ENCODE measurements at regions not wholly inside any gene's neighbourhood (a gene's known extent, or its start where the extent isn't known, plus 50 kb on each side); places are given as distances from the start of the nearest gene placed in this dataset.

DNA sequence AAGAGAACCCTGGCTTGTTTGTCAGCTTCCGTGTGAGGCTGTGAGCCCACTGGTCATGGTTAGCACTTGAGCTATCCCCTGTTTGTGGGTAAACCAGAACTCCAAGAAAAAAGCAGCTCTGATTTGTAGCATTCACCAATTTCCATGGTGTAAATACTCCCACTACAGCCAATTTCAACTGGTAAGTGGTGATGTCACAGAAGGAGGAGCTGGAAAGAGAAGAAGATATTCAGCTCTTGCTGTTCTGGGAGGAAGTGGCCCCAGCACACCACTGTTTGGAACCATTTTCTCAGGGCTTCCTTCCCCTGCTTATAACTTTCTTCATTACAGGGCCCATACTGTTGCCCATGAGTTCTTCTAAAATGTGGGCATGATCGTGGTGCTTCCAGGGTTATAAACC lies 500.1 kb upstream of the ZMIZ1 start:
- TF ChIP-seq EP300 (IDR thresholded peaks at IDR 0.05; ENCODE audit: borderline replicate concordance), result no peak
- TF ChIP-seq TAF1 (IDR thresholded peaks at IDR 0.05; ENCODE audit: low read depth), result no peak
- TF ChIP-seq ZBTB7A (IDR thresholded peaks at IDR 0.05; ENCODE audit: low read depth), result no peak
- TF ChIP-seq, protein P1, sequence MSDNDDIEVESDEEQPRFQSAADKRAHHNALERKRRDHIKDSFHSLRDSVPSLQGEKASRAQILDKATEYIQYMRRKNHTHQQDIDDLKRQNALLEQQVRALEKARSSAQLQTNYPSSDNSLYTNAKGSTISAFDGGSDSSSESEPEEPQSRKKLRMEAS (IDR thresholded peaks at IDR 0.05), result no peak
- TF ChIP-seq, protein P2, sequence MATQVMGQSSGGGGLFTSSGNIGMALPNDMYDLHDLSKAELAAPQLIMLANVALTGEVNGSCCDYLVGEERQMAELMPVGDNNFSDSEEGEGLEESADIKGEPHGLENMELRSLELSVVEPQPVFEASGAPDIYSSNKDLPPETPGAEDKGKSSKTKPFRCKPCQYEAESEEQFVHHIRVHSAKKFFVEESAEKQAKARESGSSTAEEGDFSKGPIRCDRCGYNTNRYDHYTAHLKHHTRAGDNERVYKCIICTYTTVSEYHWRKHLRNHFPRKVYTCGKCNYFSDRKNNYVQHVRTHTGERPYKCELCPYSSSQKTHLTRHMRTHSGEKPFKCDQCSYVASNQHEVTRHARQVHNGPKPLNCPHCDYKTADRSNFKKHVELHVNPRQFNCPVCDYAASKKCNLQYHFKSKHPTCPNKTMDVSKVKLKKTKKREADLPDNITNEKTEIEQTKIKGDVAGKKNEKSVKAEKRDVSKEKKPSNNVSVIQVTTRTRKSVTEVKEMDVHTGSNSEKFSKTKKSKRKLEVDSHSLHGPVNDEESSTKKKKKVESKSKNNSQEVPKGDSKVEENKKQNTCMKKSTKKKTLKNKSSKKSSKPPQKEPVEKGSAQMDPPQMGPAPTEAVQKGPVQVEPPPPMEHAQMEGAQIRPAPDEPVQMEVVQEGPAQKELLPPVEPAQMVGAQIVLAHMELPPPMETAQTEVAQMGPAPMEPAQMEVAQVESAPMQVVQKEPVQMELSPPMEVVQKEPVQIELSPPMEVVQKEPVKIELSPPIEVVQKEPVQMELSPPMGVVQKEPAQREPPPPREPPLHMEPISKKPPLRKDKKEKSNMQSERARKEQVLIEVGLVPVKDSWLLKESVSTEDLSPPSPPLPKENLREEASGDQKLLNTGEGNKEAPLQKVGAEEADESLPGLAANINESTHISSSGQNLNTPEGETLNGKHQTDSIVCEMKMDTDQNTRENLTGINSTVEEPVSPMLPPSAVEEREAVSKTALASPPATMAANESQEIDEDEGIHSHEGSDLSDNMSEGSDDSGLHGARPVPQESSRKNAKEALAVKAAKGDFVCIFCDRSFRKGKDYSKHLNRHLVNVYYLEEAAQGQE (IDR thresholded peaks at IDR 0.05; ENCODE audit: low read depth), result no peak
- no peak for TF ChIP-seq CREB1 (IDR thresholded peaks at IDR 0.05; ENCODE audit: low read depth)
- TF ChIP-seq RAD21 (IDR thresholded peaks at IDR 0.05; ENCODE audit: low read depth), result no peak
- TF ChIP-seq CEBPB (IDR thresholded peaks at IDR 0.05), result no peak
- TF ChIP-seq TCF12 (IDR thresholded peaks at IDR 0.05; ENCODE audit: low read depth), result no peak
- no peak for TF ChIP-seq YY1 (IDR thresholded peaks at IDR 0.05; ENCODE audit: low read depth)
- no peak for TF ChIP-seq TEAD4 (IDR thresholded peaks at IDR 0.05)
- TF ChIP-seq FOXM1 (IDR thresholded peaks at IDR 0.05; ENCODE audit: borderline replicate concordance, low read depth), result no peak

Measured in Ishikawa (cell line).